HepG2 (cell line): ENCODE measurements at regions not wholly inside any gene's neighbourhood (a gene's known extent, or its start where the extent isn't known, plus 50 kb on each side); places are given as distances from the start of the nearest gene placed in this dataset.

Source experiments
- ATAC-seq: fragments of 200-7000 bp; cut with Tn5 transposase; 3 replicates; pipeline ENCODE4 v1.9.1; 2020; ENCODE audit warnings: mild to moderate bottlenecking, moderate library complexity
- BruUV-seq: library from RNA; stranded (reverse); fragments of 400-500 nt; replicated peaks from 2 replicates; lab custom pipeline; 2021; lab: Mats Ljungman, UMichigan
- CTCF ChIA-PET: fragments of 300-600 bp; formaldehyde crosslinking; extraction: SDS; loops from one replicate; lab custom pipeline; 2021; ENCODE audit warnings: low total read pairs, inconsistent platforms, low intra/inter-chr PET ratio; lab: Yijun Ruan, JAX
- POLR2A ChIA-PET: fragments of 350-600 bp; sonication (Branson Sonifier 250); formaldehyde crosslinking; loops from one replicate; lab custom pipeline; 2020; ENCODE audit warnings: antibody characterized with exemption, inconsistent platforms; lab: Yijun Ruan, JAX
- DNase-seq: peaks from one replicate; pipeline ENCODE4 v3.0.0-alpha.2; 2015; ENCODE audit warnings: low spot score
- FAIRE-seq: peaks from 3 replicates; lab custom pipeline; 2011; peaks lifted over from hg19 to GRCh38; lab: Jason Lieb, UNC
- H2AFZ ChIP-seq: one replicate; pipeline ENCODE4 v1.6.1; 2011; ENCODE audit warnings: low read length, inconsistent platforms
- H3K27ac ChIP-seq: fragments of 300-600 bp; 3 replicates; pipeline ENCODE4 v1.8.0; 2011; ENCODE audit warnings: mixed run types, mild to moderate bottlenecking, mixed read lengths, low read length, inconsistent platforms; ENCODE audit not compliant: insufficient read depth; ENCODE audit errors: extremely low read length
- H3K27me3 ChIP-seq, 2 experiments: fragments of 200-600 bp in 1 of 2; 2 replicates in 1 of 2; 3 replicates in 1 of 2; pipeline versions ENCODE4 v1.6.0 to v1.8.0; 2011; ENCODE audit warnings: low read length in 2 of 2, mild to moderate bottlenecking in 2 of 2, moderate library complexity in 2 of 2, inconsistent platforms in 1 of 2; ENCODE audit not compliant: insufficient read depth in 2 of 2, control insufficient read depth in 1 of 2
- H3K36me3 ChIP-seq, 2 experiments: fragments of 200-600 bp in 1 of 2; replicated peaks in 1 of 2; 2 replicates in 1 of 2; 3 replicates in 1 of 2; pipeline versions ENCODE4 v1.5.1 to v1.8.0; 2011; ENCODE audit warnings: low read length in 2 of 2, inconsistent platforms in 1 of 2; ENCODE audit not compliant: insufficient read depth in 2 of 2, control insufficient read depth in 1 of 2
- H3K4me1 ChIP-seq: 2 replicates; pipeline ENCODE4 v1.5.1; 2012; ENCODE audit warnings: low read length, inconsistent platforms; ENCODE audit not compliant: insufficient read depth
- H3K4me2 ChIP-seq: 2 replicates; pipeline ENCODE4 v1.6.0; 2011; ENCODE audit warnings: low read depth, low read length, inconsistent platforms
- H3K4me3 ChIP-seq, 3 experiments: fragments of 200-600 bp in 1 of 3; sonication (generic), shearing (Covaris generic) in 1 of 3; replicated peaks in 1 of 3; 2 replicates each; pipeline ENCODE4 v1.5.1; 2011 to 2016; ENCODE audit warnings: low read length in 3 of 3, inconsistent platforms in 2 of 3, low read depth in 2 of 3, mild to moderate bottlenecking in 2 of 3, control low read depth in 1 of 3, mixed read lengths in 1 of 3; ENCODE audit not compliant: insufficient read depth in 1 of 3
- H3K79me2 ChIP-seq: one replicate; pipeline ENCODE4 v1.6.1; 2011; ENCODE audit warnings: low read length, inconsistent platforms; ENCODE audit not compliant: insufficient read depth
- H3K9ac ChIP-seq: 2 replicates; pipeline ENCODE4 v1.6.0; 2011; ENCODE audit warnings: mild to moderate bottlenecking, low read depth, low read length, inconsistent platforms; ENCODE audit not compliant: insufficient read depth
- H3K9me3 ChIP-seq: 2 replicates; pipeline ENCODE4 v1.5.1; 2012; ENCODE audit warnings: mild to moderate bottlenecking, low read length
- H4K20me1 ChIP-seq: 2 replicates; pipeline ENCODE4 v1.6.0; 2011; ENCODE audit warnings: inconsistent platforms, mild to moderate bottlenecking, low read length, moderate library complexity; ENCODE audit not compliant: insufficient read depth
- AHR ChIP-seq: IDR thresholded peaks from 2 replicates; pipeline ENCODE4 v1.6.1; 2018; ENCODE audit warnings: missing genetic modification reagents, missing compliant biosample characterization
- FOXP4 ChIP-seq: sonication (generic); formaldehyde crosslinking; IDR thresholded peaks from 2 replicates; pipeline ENCODE4 v1.4.0; 2020; ENCODE audit warnings: missing genetic modification reagents
- KDM5B ChIP-seq: sonication (generic); formaldehyde crosslinking; IDR thresholded peaks from 2 replicates; pipeline ENCODE4 v1.4.0; 2020; ENCODE audit warnings: missing genetic modification reagents, mild to moderate bottlenecking, borderline replicate concordance
- MAFK ChIP-seq, 2 experiments: IDR thresholded peaks in 1 of 2; conservative IDR thresholded peaks in 1 of 2; 2 replicates each; pipeline ENCODE4 v1.6.1; 2011; ENCODE audit warnings: improper control_type of control experiment in 2 of 2, low read length in 2 of 2
- PITX1 ChIP-seq: sonication (generic); formaldehyde crosslinking; IDR thresholded peaks from 2 replicates; pipeline ENCODE4 v1.5.1; 2020; ENCODE audit warnings: mild to moderate bottlenecking, missing genetic modification reagents
- POLR2G ChIP-seq: fragments of 200-400 bp; formaldehyde crosslinking; IDR thresholded peaks from 2 replicates; pipeline ENCODE4 v1.6.1; 2018; ENCODE audit warnings: mild to moderate bottlenecking, low read depth, low read length, moderate library complexity
- SCMH1 ChIP-seq: sonication (generic); formaldehyde crosslinking; IDR thresholded peaks from 2 replicates; pipeline ENCODE4 v1.9.0; 2021; ENCODE audit warnings: missing genetic modification reagents, mild to moderate bottlenecking, borderline replicate concordance
- SIN3A ChIP-seq: IDR thresholded peaks from 2 replicates; pipeline ENCODE4 v1.6.1; 2011; ENCODE audit warnings: low read depth, mild to moderate bottlenecking, control low read depth, low read length, borderline replicate concordance
- SIX1 ChIP-seq: sonication (generic); formaldehyde crosslinking; IDR thresholded peaks from 2 replicates; pipeline ENCODE4 v1.4.0; 2020; ENCODE audit warnings: missing genetic modification reagents, borderline replicate concordance
- SNAPC5 ChIP-seq: sonication (generic); formaldehyde crosslinking; IDR thresholded peaks from 2 replicates; pipeline ENCODE4 v1.8.1; 2023; ENCODE audit warnings: mild to moderate bottlenecking, missing genetic modification reagents, borderline replicate concordance
- SOX6 ChIP-seq, 2 experiments: fragments of 450-650 bp in 1 of 2; sonication (generic) in 1 of 2; formaldehyde crosslinking in 1 of 2; IDR thresholded peaks; 2 replicates each; pipeline versions ENCODE4 v1.4.0 to v1.6.1; 2017 to 2020; ENCODE audit warnings: antibody characterized with exemption in 1 of 2, mild to moderate bottlenecking in 1 of 2, missing genetic modification reagents in 1 of 2
- ZNF230 ChIP-seq: sonication (generic); formaldehyde crosslinking; IDR thresholded peaks from 2 replicates; pipeline ENCODE4 v1.4.0; 2020; ENCODE audit warnings: mild to moderate bottlenecking, missing genetic modification reagents
- ZNF350 ChIP-seq: sonication (generic); formaldehyde crosslinking; IDR thresholded peaks from 2 replicates; pipeline ENCODE4 v1.4.0; 2020; ENCODE audit warnings: mild to moderate bottlenecking, low read depth, missing genetic modification reagents, borderline replicate concordance
- ZNF451 ChIP-seq: sonication (generic); formaldehyde crosslinking; IDR thresholded peaks from 2 replicates; pipeline ENCODE4 v1.5.0; 2020; ENCODE audit warnings: mild to moderate bottlenecking, missing genetic modification reagents
- WGBS: methylation state at CpG from one replicate; pipeline ENCODE4 v1.1.6; 2017; ENCODE audit warnings: low lambda C conversion rate; 5-methylcytosine and 5-hydroxymethylcytosine counted together
- in situ Hi-C: cut with HindIII; loops from 2 replicates; pipeline ENCODE4 v1.10.0; 2017; ENCODE audit warnings: low pct_unique_long_range_greater_than_20kb; ENCODE audit not compliant: extremely low pct_ligation_motif_present
- intact Hi-C: fragments of 100-400 bp; cut with micrococcal nuclease; formaldehyde crosslinking; loops from one replicate; pipeline ENCODE4 v1.10.0; 2022; ENCODE audit not compliant: unreplicated experiment
- TF ChIP-seq, protein P1 (sequence below): sonication (generic); formaldehyde crosslinking; IDR thresholded peaks from 2 replicates; pipeline ENCODE4 v1.5.0; 2020; ENCODE audit warnings: missing genetic modification reagents
- TF ChIP-seq, protein P2 (sequence below): sonication (generic); formaldehyde crosslinking; IDR thresholded peaks from 2 replicates; pipeline ENCODE4 v1.9.0; 2021; ENCODE audit warnings: missing genetic modification reagents, borderline replicate concordance

DNA sequence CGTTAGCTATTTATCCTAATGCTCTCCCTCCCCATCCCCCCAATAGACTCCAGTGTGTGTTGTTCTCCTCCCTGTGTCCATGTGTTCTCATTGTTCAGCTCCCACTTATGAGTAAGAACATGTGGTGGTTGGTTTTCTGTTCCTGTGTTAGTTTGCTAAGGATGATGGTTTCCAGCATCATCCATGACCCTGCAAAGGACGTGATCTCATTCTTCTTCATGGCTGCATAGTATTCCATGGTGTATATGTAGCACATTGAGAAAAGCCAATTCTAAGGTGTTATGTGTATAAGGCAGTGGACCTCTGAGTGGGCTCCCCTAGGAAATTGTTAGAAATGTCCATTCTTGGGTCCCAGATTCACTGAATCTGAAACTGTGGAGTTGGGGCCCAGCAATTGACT, 103.1 kb upstream of the MYO10 start:
- no peaks in the 10 kb centered on the region for H3K36me3 ChIP-seq
- ATAC-seq, result no peak
- no TSS peak for BruUV-seq
- H3K4me3 ChIP-seq, result no peak overlapping the region
- ChIA-PET POLR2A (no interaction called here), CTCF (no interaction called here)
- in situ Hi-C loops (no loop called here), intact Hi-C loops (no loop called here)
- no peak overlapping the region for H2AFZ ChIP-seq
- FAIRE-seq, result no peak
- WGBS, result 32% methylated on average over 2 of the region's 2 CpGs
- H3K9me3 ChIP-seq, result no peaks in the 10 kb centered on the region
- no peaks in the 10 kb centered on the region; a peak in 1 of 5 replicates for H3K27me3 ChIP-seq
- no peak overlapping the region for H3K27ac ChIP-seq
- H3K79me2 ChIP-seq, result no peaks in the 10 kb centered on the region
- H3K4me2 ChIP-seq, result no peak overlapping the region
- no peaks in the 10 kb centered on the region for H3K4me1 ChIP-seq
- H4K20me1 ChIP-seq, result no peaks in the 10 kb centered on the region
- DNase-seq, result no peak
- no peak overlapping the region for H3K9ac ChIP-seq
- TF ChIP-seq ZNF350 (no peak), SIN3A (no peak), PITX1 (CRISPR knock-in tag) (no peak), ZNF230 (CRISPR knock-in tag) (no peak), SIX1 (CRISPR knock-in tag) (no peak), KDM5B (CRISPR knock-in tag) (no peak), MAFK (conservative IDR thresholded peaks at IDR 0.05 in 1 of 2, IDR thresholded peaks at IDR 0.05 in 1 of 2; ENCODE audit: low read length in 2 of 2) (no peak), POLR2G (no peak), SOX6 (IDR thresholded peaks at IDR 0.05) (no peak), SOX6 (CRISPR knock-in tag; IDR thresholded peaks at IDR 0.05) (no peak), FOXP4 (CRISPR knock-in tag) (no peak), SCMH1 (no peak), AHR (CRISPR knock-in tag) (no peak), ZNF451 (CRISPR knock-in tag) (no peak), SNAPC5 (no peak)
- TF ChIP-seq, protein P1, sequence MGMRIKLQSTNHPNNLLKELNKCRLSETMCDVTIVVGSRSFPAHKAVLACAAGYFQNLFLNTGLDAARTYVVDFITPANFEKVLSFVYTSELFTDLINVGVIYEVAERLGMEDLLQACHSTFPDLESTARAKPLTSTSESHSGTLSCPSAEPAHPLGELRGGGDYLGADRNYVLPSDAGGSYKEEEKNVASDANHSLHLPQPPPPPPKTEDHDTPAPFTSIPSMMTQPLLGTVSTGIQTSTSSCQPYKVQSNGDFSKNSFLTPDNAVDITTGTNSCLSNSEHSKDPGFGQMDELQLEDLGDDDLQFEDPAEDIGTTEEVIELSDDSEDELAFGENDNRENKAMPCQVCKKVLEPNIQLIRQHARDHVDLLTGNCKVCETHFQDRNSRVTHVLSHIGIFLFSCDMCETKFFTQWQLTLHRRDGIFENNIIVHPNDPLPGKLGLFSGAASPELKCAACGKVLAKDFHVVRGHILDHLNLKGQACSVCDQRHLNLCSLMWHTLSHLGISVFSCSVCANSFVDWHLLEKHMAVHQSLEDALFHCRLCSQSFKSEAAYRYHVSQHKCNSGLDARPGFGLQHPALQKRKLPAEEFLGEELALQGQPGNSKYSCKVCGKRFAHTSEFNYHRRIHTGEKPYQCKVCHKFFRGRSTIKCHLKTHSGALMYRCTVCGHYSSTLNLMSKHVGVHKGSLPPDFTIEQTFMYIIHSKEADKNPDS (CRISPR knock-in tag), result no peak
- TF ChIP-seq, protein P2, sequence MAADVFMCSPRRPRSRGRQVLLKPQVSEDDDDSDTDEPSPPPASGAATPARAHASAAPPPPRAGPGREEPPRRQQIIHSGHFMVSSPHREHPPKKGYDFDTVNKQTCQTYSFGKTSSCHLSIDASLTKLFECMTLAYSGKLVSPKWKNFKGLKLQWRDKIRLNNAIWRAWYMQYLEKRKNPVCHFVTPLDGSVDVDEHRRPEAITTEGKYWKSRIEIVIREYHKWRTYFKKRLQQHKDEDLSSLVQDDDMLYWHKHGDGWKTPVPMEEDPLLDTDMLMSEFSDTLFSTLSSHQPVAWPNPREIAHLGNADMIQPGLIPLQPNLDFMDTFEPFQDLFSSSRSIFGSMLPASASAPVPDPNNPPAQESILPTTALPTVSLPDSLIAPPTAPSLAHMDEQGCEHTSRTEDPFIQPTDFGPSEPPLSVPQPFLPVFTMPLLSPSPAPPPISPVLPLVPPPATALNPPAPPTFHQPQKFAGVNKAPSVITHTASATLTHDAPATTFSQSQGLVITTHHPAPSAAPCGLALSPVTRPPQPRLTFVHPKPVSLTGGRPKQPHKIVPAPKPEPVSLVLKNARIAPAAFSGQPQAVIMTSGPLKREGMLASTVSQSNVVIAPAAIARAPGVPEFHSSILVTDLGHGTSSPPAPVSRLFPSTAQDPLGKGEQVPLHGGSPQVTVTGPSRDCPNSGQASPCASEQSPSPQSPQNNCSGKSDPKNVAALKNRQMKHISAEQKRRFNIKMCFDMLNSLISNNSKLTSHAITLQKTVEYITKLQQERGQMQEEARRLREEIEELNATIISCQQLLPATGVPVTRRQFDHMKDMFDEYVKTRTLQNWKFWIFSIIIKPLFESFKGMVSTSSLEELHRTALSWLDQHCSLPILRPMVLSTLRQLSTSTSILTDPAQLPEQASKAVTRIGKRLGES (CRISPR knock-in tag), result no peak
